ENCODE measurements at regions not wholly inside any gene's neighbourhood (a gene's known extent, or its start where the extent isn't known, plus 50 kb on each side); places are given as distances from the start of the nearest gene placed in this dataset.

DNA sequence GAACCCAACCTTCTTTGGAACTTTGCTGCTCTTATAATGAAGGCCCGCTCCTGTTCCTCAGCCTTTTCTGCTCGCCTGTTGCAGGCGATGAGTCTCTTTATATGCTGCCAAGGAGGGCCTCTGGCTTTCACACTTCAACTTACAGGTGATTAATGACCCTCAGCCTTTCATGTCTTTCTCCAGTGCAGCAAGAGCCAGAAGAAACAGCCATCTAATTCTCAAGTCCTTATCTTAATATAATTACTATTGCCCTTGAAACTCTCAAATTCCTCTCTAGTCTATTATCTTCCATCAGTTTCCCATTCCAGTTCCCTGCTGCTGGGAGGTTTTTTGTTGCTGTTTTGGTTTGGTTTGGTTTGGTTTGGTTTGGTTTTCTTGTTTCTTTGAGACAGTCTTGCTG, 121.8 kb upstream of the MED13 start:
- TF ChIP-seq, protein P1, sequence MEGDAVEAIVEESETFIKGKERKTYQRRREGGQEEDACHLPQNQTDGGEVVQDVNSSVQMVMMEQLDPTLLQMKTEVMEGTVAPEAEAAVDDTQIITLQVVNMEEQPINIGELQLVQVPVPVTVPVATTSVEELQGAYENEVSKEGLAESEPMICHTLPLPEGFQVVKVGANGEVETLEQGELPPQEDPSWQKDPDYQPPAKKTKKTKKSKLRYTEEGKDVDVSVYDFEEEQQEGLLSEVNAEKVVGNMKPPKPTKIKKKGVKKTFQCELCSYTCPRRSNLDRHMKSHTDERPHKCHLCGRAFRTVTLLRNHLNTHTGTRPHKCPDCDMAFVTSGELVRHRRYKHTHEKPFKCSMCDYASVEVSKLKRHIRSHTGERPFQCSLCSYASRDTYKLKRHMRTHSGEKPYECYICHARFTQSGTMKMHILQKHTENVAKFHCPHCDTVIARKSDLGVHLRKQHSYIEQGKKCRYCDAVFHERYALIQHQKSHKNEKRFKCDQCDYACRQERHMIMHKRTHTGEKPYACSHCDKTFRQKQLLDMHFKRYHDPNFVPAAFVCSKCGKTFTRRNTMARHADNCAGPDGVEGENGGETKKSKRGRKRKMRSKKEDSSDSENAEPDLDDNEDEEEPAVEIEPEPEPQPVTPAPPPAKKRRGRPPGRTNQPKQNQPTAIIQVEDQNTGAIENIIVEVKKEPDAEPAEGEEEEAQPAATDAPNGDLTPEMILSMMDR (optimal IDR thresholded peaks at IDR 0.05 in 1 of 3, IDR thresholded peaks at IDR 0.05 in 1 of 3, conservative IDR thresholded peaks at IDR 0.05 in 1 of 3; ENCODE audit: extremely low read depth in 1 of 3, insufficient read depth in 2 of 3, low read length in 3 of 3), result no peak
- TF ChIP-seq EZH2 (IDR thresholded peaks at IDR 0.05; ENCODE audit: low read length), result no peak

Data from keratinocyte (primary cell).